WTC11 (cell line): ENCODE measurements at regions not wholly inside any gene's neighbourhood (a gene's known extent, or its start where the extent isn't known, plus 50 kb on each side); places are given as distances from the start of the nearest gene placed in this dataset.
"Not testable (repeated sequence)": the region's sequence is repeated elsewhere in the genome, so short reads cannot be mapped to it uniquely, and the experiment has no call there.

Experiments used
- ATAC-seq: fragments of 200-7000 bp; cut with Tn5 transposase; 2 replicates; pipeline ENCODE4 v1.10.0; 2021; ENCODE audit warnings: mild to moderate bottlenecking, moderate library complexity
- CTCF ChIA-PET: fragments of 300-600 bp; sonication (Branson Sonifier 250); formaldehyde crosslinking; loops from one replicate; lab custom pipeline; 2021; ENCODE audit warnings: antibody characterized with exemption; lab: Charles Lee
- POLR2A ChIA-PET: fragments of 350-600 bp; sonication (Branson Sonifier 250); formaldehyde crosslinking; loops from one replicate; lab custom pipeline; 2021; ENCODE audit warnings: antibody characterized with exemption; lab: Charles Lee
- DNase-seq: peaks from one replicate; pipeline ENCODE4 v3.0.0; 2021; ENCODE audit warnings: low spot score
- H3K27ac Mint-ChIP-seq: 2 replicates; pipeline ENCODE4 v1.8.0; 2021; ENCODE audit warnings: mixed read lengths
- H3K27me3 Mint-ChIP-seq: 2 replicates; pipeline ENCODE4 v1.8.0; 2021; ENCODE audit warnings: low read depth, mild to moderate bottlenecking, moderate library complexity, mixed read lengths
- H3K36me3 Mint-ChIP-seq: 2 replicates; pipeline ENCODE4 v1.8.0; 2021; ENCODE audit warnings: mixed read lengths
- H3K4me1 Mint-ChIP-seq: 2 replicates; pipeline ENCODE4 v1.8.0; 2022; ENCODE audit warnings: mixed read lengths
- H3K4me3 Mint-ChIP-seq: 2 replicates; pipeline ENCODE4 v1.8.0; 2021; ENCODE audit warnings: mild to moderate bottlenecking, moderate library complexity, mixed read lengths
- H3K9me3 Mint-ChIP-seq: 2 replicates; pipeline ENCODE4 v1.8.0; 2021; ENCODE audit warnings: mixed read lengths
- CREB1 ChIP-seq: sonication (generic); formaldehyde crosslinking; IDR thresholded peaks from 2 replicates; pipeline ENCODE4 v1.8.0; 2023; ENCODE audit warnings: mild to moderate bottlenecking, missing genetic modification reagents
- CREM ChIP-seq: sonication (generic); formaldehyde crosslinking; IDR thresholded peaks from 2 replicates; pipeline ENCODE4 v1.8.1; 2022; ENCODE audit warnings: mild to moderate bottlenecking, missing genetic modification reagents, moderate library complexity
- ESRRA ChIP-seq: sonication (generic); formaldehyde crosslinking; IDR thresholded peaks from 2 replicates; pipeline ENCODE4 v1.8.1; 2022; ENCODE audit warnings: mild to moderate bottlenecking, missing genetic modification reagents, borderline replicate concordance
- FOXP1 ChIP-seq: sonication (generic); formaldehyde crosslinking; IDR thresholded peaks from 2 replicates; pipeline ENCODE4 v1.8.0; 2022; ENCODE audit warnings: missing genetic modification reagents, mild to moderate bottlenecking, moderate library complexity, borderline replicate concordance
- GRHL2 ChIP-seq: fragments of 250-450 bp; sonication (Bioruptor Pico); IDR thresholded peaks from 2 replicates; pipeline ENCODE4 v1.8.0; 2022; ENCODE audit warnings: mild to moderate bottlenecking, moderate library complexity; ENCODE audit not compliant: insufficient replicate concordance, severe bottlenecking
- NFE2L1 ChIP-seq: sonication (generic); formaldehyde crosslinking; IDR thresholded peaks from 2 replicates; pipeline ENCODE4 v1.8.1; 2023; ENCODE audit warnings: missing genetic modification reagents
- NR3C1 ChIP-seq: sonication (generic); formaldehyde crosslinking; conservative IDR thresholded peaks from 2 replicates; pipeline ENCODE4 v1.8.1; 2023; ENCODE audit warnings: low read depth, mild to moderate bottlenecking, missing genetic modification reagents
- RELA ChIP-seq: sonication (generic); formaldehyde crosslinking; IDR thresholded peaks from 2 replicates; pipeline ENCODE4 v1.8.1; 2022; ENCODE audit warnings: missing genetic modification reagents, mild to moderate bottlenecking, borderline replicate concordance
- SP1 ChIP-seq: sonication (generic); formaldehyde crosslinking; conservative IDR thresholded peaks from 2 replicates; pipeline ENCODE4 v1.8.1; 2022; ENCODE audit warnings: missing genetic modification reagents
- TCF7 ChIP-seq: sonication (generic); formaldehyde crosslinking; IDR thresholded peaks from 2 replicates; pipeline ENCODE4 v1.8.0; 2022; ENCODE audit warnings: mild to moderate bottlenecking, low read depth, missing genetic modification reagents, moderate library complexity
- TEAD1 ChIP-seq: sonication (generic); formaldehyde crosslinking; IDR thresholded peaks from 2 replicates; pipeline ENCODE4 v1.8.0; 2022; ENCODE audit warnings: mild to moderate bottlenecking, missing genetic modification reagents
- TP53 ChIP-seq: sonication (generic); formaldehyde crosslinking; IDR thresholded peaks from 2 replicates; pipeline ENCODE4 v1.8.1; 2023; ENCODE audit warnings: mild to moderate bottlenecking, missing genetic modification reagents
- ZNF138 ChIP-seq: sonication (generic); formaldehyde crosslinking; conservative IDR thresholded peaks from 2 replicates; pipeline ENCODE4 v1.8.1; 2022; ENCODE audit warnings: mild to moderate bottlenecking, moderate library complexity, missing genetic modification reagents
- ZNF423 ChIP-seq: fragments of 250-450 bp; sonication (Bioruptor Pico); IDR thresholded peaks from 2 replicates; pipeline ENCODE4 v2.1.2; 2022; ENCODE audit warnings: mild to moderate bottlenecking, moderate library complexity
- TF ChIP-seq, protein P1 (sequence below): sonication (generic); formaldehyde crosslinking; conservative IDR thresholded peaks from 2 replicates; pipeline ENCODE4 v1.8.1; 2023; ENCODE audit warnings: mild to moderate bottlenecking, low read depth, missing genetic modification reagents, moderate library complexity
- TF ChIP-seq, protein P2 (sequence below): sonication (generic); formaldehyde crosslinking; conservative IDR thresholded peaks from 2 replicates; pipeline ENCODE4 v1.8.1; 2022; ENCODE audit warnings: mild to moderate bottlenecking, missing genetic modification reagents
- TF ChIP-seq, protein P3 (sequence below): sonication (generic); formaldehyde crosslinking; IDR thresholded peaks from 2 replicates; pipeline ENCODE4 v1.8.0; 2023; ENCODE audit warnings: missing genetic modification reagents, mild to moderate bottlenecking, borderline replicate concordance
- TF ChIP-seq, protein P4 (sequence below): sonication (generic); formaldehyde crosslinking; IDR thresholded peaks from 2 replicates; pipeline ENCODE4 v1.8.0; 2022; ENCODE audit warnings: mild to moderate bottlenecking, missing genetic modification reagents
- TF ChIP-seq, protein P5 (sequence below): sonication (generic); formaldehyde crosslinking; IDR thresholded peaks from 2 replicates; pipeline ENCODE4 v1.8.1; 2022; ENCODE audit warnings: low read depth, missing genetic modification reagents, borderline replicate concordance
- TF ChIP-seq, protein P6 (sequence below): fragments of 250-450 bp; sonication (Bioruptor Pico); IDR thresholded peaks from 2 replicates; pipeline ENCODE4 v1.9.0; 2021; ENCODE audit warnings: moderate library complexity, mild to moderate bottlenecking, inconsistent platforms, borderline replicate concordance

DNA sequence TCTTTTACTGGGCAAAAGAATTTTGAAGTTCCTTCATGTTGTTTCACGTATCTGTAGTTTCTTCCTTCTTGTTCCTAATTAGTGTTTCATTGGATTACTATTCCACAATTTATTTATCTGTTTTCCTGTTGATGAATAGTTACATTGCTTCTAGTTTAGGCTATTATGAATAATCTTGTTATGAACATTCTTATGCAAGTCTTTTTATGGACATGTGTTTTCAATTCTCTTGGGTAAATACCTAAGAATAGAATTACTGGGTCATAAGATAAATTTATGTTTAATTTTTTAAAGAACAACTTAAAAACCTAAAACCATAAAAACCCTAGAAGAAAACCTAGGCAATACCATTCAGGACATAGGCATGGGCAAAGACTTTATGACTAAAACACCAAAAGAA is 70.9 kb upstream of the RXFP1 start:
- Mint-ChIP-seq H3K27me3 (no peaks in the 10 kb centered on the region), H3K4me3 (no peak overlapping the region), H3K27ac (no peak overlapping the region), H3K9me3 (peaks cover 2% of the 10 kb centered on the region; the same call in 1 of the 2 replicates), H3K36me3 (no peaks in the 10 kb centered on the region), H3K4me1 (no peaks in the 10 kb centered on the region)
- POLR2A ChIA-PET: no interaction called here
- CTCF ChIA-PET: no interaction called here
- TF ChIP-seq FOXP1 (CRISPR knock-in tag): no peak
- TF ChIP-seq GRHL2 (CRISPR knock-in tag): no peak
- TF ChIP-seq, protein P1, sequence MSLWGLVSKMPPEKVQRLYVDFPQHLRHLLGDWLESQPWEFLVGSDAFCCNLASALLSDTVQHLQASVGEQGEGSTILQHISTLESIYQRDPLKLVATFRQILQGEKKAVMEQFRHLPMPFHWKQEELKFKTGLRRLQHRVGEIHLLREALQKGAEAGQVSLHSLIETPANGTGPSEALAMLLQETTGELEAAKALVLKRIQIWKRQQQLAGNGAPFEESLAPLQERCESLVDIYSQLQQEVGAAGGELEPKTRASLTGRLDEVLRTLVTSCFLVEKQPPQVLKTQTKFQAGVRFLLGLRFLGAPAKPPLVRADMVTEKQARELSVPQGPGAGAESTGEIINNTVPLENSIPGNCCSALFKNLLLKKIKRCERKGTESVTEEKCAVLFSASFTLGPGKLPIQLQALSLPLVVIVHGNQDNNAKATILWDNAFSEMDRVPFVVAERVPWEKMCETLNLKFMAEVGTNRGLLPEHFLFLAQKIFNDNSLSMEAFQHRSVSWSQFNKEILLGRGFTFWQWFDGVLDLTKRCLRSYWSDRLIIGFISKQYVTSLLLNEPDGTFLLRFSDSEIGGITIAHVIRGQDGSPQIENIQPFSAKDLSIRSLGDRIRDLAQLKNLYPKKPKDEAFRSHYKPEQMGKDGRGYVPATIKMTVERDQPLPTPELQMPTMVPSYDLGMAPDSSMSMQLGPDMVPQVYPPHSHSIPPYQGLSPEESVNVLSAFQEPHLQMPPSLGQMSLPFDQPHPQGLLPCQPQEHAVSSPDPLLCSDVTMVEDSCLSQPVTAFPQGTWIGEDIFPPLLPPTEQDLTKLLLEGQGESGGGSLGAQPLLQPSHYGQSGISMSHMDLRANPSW (CRISPR knock-in tag): no peak
- TF ChIP-seq TEAD1 (CRISPR knock-in tag): no peak
- no peak for TF ChIP-seq ZNF423 (CRISPR knock-in tag)
- TF ChIP-seq TP53 (CRISPR knock-in tag): no peak
- TF ChIP-seq, protein P2, sequence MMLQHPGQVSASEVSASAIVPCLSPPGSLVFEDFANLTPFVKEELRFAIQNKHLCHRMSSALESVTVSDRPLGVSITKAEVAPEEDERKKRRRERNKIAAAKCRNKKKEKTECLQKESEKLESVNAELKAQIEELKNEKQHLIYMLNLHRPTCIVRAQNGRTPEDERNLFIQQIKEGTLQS (CRISPR knock-in tag): no peak
- TF ChIP-seq ESRRA (CRISPR knock-in tag): no peak
- TF ChIP-seq, all 79 proteins: peak for 0
- DNase-seq (no peak), ATAC-seq (no peak)

DNA sequence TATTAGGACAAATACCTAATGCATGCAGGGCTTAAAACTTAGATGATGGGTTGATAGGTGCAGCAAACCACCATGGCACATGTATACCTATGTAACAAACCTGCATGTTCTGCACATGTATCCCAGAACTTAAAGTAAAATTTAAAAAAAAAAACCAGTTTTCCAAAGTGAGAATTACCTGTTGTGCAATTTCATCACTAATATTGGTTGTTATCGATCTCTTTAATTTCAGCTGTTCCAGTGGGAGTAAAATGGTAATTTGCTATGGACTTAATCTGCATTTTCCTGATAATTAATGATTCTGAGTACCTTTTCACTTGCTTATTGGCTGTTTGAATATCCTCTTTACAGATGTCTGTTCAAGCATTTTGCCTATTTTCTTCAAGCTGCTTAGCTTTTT is 69.6 kb upstream of the RXFP1 start:
- H3K4me1 Mint-ChIP-seq, H3K4me3 Mint-ChIP-seq, H3K36me3 Mint-ChIP-seq, ATAC-seq, POLR2A ChIA-PET, H3K27ac Mint-ChIP-seq, DNase-seq, H3K9me3 Mint-ChIP-seq, H3K27me3 Mint-ChIP-seq, CTCF ChIA-PET: not testable (repeated sequence)

DNA sequence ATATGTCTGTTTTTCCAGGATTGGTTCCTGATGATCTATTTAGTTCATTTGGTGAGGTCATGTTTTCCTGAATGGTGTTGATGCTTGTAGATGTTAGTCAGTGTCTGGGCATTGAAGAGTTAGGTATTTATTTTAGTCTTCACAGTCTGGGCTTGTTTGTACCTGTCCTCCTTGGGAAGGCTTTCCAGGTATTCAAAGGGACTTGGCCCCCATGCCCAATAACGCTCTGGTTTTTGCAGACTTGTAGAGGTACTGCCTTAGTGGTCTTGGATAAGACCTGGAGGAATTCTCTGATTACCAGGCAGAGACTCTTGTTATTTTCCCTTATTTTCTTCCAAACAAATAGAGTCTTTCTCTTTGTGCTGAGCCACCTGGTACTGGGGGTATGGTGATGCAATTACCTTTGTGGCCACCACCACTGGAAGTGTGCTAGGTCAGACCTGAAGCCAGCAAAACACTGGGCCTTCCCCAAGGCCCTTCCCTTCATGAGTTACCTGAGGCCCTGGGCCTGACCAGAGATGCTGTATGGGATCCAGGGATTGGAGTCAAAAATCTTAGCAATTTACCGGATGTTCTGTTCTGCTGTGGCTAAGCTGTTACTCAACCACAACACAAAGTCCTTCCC is 63.3 kb upstream of the RXFP1 start:
- Mint-ChIP-seq H3K9me3 (peaks cover 5% of the 10 kb centered on the region; the same call in 1 of the 2 replicates), H3K27me3 (no peaks in the 10 kb centered on the region), H3K27ac (no peak overlapping the region), H3K4me3 (no peak overlapping the region), H3K4me1 (no peaks in the 10 kb centered on the region), H3K36me3 (no peaks in the 10 kb centered on the region)
- CTCF ChIA-PET: no interaction called here
- TF ChIP-seq, protein P3, sequence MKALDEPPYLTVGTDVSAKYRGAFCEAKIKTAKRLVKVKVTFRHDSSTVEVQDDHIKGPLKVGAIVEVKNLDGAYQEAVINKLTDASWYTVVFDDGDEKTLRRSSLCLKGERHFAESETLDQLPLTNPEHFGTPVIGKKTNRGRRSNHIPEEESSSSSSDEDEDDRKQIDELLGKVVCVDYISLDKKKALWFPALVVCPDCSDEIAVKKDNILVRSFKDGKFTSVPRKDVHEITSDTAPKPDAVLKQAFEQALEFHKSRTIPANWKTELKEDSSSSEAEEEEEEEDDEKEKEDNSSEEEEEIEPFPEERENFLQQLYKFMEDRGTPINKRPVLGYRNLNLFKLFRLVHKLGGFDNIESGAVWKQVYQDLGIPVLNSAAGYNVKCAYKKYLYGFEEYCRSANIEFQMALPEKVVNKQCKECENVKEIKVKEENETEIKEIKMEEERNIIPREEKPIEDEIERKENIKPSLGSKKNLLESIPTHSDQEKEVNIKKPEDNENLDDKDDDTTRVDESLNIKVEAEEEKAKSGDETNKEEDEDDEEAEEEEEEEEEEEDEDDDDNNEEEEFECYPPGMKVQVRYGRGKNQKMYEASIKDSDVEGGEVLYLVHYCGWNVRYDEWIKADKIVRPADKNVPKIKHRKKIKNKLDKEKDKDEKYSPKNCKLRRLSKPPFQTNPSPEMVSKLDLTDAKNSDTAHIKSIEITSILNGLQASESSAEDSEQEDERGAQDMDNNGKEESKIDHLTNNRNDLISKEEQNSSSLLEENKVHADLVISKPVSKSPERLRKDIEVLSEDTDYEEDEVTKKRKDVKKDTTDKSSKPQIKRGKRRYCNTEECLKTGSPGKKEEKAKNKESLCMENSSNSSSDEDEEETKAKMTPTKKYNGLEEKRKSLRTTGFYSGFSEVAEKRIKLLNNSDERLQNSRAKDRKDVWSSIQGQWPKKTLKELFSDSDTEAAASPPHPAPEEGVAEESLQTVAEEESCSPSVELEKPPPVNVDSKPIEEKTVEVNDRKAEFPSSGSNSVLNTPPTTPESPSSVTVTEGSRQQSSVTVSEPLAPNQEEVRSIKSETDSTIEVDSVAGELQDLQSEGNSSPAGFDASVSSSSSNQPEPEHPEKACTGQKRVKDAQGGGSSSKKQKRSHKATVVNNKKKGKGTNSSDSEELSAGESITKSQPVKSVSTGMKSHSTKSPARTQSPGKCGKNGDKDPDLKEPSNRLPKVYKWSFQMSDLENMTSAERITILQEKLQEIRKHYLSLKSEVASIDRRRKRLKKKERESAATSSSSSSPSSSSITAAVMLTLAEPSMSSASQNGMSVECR (CRISPR knock-in tag): no peak
- TF ChIP-seq, protein P2 (CRISPR knock-in tag): no peak
- TF ChIP-seq ZNF138 (CRISPR knock-in tag) (no peak), CREB1 (CRISPR knock-in tag) (no peak), CREM (CRISPR knock-in tag) (no peak), ZNF423 (CRISPR knock-in tag) (no peak), RELA (CRISPR knock-in tag) (no peak), NFE2L1 (CRISPR knock-in tag) (no peak), SP1 (CRISPR knock-in tag) (no peak), NR3C1 (CRISPR knock-in tag) (no peak), TCF7 (CRISPR knock-in tag) (no peak), TEAD1 (CRISPR knock-in tag) (no peak)
- TF ChIP-seq, protein P4, sequence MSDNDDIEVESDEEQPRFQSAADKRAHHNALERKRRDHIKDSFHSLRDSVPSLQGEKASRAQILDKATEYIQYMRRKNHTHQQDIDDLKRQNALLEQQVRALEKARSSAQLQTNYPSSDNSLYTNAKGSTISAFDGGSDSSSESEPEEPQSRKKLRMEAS (CRISPR knock-in tag): no peak
- TF ChIP-seq, protein P5, sequence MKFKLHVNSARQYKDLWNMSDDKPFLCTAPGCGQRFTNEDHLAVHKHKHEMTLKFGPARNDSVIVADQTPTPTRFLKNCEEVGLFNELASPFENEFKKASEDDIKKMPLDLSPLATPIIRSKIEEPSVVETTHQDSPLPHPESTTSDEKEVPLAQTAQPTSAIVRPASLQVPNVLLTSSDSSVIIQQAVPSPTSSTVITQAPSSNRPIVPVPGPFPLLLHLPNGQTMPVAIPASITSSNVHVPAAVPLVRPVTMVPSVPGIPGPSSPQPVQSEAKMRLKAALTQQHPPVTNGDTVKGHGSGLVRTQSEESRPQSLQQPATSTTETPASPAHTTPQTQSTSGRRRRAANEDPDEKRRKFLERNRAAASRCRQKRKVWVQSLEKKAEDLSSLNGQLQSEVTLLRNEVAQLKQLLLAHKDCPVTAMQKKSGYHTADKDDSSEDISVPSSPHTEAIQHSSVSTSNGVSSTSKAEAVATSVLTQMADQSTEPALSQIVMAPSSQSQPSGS: no peak
- TF ChIP-seq, protein P6, sequence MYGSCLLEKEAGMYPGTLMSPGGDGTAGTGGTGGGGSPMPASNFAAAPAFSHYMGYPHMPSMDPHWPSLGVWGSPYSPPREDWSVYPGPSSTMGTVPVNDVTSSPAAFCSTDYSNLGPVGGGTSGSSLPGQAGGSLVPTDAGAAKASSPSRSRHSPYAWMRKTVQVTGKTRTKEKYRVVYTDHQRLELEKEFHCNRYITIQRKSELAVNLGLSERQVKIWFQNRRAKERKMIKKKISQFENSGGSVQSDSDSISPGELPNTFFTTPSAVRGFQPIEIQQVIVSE: no peak
- DNase-seq (no peak), ATAC-seq (no peak)
- POLR2A ChIA-PET: no interaction called here
